Right renal cortex interstitium (tissue), 3 donors: ENCODE measurements at regions not wholly inside any gene's neighbourhood (a gene's known extent, or its start where the extent isn't known, plus 50 kb on each side); places are given as distances from the start of the nearest gene placed in this dataset.
"Not testable (repeated sequence)": the region's sequence is repeated elsewhere in the genome, so short reads cannot be mapped to it uniquely, and the experiment has no call there.

ENCODE experiments used
- DNase-seq, 3 donors: peaks; one replicate each; pipeline ENCODE4 v3.0.0-alpha.2; 2013; ENCODE audit warnings: low read depth in 3 of 3, low spot score in 2 of 3

- peak in 2 of 3 donors; percentile 66 to 73 for DNase-seq
Observed at GRCh38 chr11:130671801-130672700, 223.6 kb downstream of the ADAMTS15 start.

- DNase-seq = no peak
Observed at GRCh38 chr11:130672911-130673310, 224.5 kb downstream of the ADAMTS15 start.

DNA sequence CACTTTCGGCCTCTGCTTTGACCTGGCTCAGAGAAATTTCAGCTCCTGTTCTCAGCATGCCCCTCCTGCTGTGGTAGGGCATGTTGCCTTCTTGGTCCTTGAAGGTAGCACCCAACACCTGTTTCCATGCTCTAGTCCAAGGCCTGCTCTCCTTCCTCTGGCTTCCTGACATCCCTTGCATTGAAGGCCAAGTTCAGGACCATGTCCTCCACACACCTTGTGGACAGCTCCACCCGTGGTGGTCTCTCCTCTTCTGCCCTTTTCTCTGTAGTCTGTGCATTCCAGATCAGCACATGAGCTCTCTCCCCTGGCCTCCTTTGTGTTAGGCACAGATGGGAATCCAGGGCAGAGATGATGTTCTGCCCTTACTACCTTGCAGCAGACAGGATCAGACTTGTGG, 225.3 kb downstream of the ADAMTS15 start:
- no peak for DNase-seq

DNA sequence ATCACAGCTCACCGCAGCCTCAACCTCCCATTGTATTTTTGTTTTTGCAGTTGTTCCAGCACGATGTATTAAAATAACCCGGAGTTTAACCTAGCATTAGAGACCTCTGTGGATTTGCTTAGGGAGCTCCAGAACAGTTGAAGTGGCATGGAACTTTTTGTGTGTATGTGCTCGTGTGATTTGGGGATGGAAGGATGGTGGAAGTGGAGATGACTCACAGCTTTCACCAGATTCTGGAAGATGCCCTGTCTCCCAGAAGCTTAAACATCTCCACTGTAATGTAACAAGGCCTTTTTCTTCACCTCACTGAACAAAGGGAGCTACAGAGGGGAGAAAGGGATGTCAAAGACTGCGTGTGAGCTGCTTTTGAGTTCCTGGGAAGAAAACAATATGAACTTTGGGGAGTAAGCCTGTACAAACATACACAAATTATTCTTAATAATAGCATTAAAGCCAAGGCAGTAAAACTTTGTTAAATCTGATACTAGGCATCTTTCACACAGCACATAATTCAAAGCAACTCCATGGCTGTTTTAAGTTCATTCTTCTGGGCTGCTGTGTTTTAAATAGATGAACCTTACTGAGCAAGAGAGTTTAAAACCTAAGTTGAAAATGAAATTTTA, 226.4 kb downstream of the ADAMTS15 start:
- peak in 2 of 3 donors; percentile 55 to 70 for DNase-seq

GRCh38 chr11:130675371-130675821, 227.0 kb downstream of the ADAMTS15 start:
- peak in 1 of 3 donors; percentile 62 for DNase-seq

DNA sequence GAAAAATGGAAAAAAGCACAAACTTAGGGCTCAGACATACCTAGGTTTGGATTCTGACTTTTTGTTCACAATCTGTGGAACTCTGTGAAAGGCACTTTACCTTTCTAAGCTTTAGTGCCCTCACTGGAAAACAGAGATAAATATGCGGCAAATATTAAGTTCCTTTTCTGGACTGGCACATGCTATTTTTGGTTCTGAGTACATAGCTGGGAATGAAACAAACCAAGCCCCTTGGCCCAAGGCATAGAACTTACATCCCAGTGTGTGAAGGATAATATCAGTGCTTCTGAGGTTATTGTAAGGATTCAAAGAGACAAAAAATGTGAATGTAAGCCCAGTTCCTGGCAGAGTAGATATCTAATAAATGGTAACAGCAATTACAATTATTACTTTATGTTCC, 227.5 kb downstream of the ADAMTS15 start:
- DNase-seq = no peak

GRCh38 chr11:130677486-130678153, 229.2 kb downstream of the ADAMTS15 start:
- DNase-seq = no peak

GRCh38 chr11:130679247-130679646, 230.8 kb downstream of the ADAMTS15 start:
- no peak for DNase-seq

GRCh38 chr11:130682471-130682870, 233.8 kb downstream of the SNX19 start:
- not testable (repeated sequence) for DNase-seq

DNA sequence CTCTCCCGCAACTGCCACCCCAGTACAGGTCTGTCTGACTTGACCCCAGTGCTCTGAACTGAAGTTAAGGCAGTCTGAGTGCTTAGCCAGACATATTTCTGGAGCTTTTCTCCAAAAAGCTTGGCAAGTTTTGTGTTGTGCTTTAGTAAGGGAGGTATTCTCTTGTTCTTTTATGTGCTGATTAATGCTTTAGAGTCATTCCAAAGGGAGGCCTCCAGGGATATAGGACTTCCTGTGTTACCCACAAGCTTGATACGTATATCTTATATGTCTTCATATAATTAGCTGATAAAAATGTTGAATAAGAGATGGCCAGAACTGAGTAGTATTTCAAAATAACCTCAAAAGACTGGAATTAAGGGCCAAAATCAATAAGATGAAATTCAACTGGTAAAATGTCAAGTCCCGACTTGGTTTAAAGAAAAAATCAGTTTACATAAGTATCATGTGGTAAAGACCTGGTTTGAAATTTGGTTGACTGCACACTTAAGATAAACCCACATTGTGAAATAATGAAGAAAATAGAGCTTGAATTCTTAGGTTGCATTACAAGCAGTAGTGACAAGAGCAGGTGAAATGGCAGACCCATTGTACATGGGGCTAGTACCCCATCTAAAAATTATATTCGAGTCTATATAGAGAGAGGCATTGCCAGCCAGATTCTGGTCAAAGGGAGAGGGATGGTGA, 226.9 kb downstream of the SNX19 start:
- DNase-seq = no peak

DNA sequence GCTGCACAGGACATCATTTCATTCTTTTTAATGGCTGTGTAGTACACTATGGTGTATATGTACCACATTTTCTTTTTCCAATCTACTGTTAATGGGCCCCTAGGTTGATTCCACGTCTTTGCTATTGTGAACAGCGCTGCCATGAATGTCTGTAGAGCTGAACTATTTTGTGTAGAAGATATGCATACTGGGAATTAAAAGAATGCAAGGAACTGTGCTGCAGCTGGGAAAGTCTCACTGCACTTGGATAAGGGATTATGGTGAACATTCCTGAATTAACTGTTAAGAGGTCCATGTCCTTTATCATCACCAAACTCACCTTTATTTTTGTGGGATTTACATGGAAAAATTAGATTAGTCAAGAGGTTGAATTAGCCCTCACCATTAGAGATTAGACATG, 224.7 kb downstream of the SNX19 start:
- no peak for DNase-seq

GRCh38 chr11:130692220-130692619, 224.1 kb downstream of the SNX19 start:
- DNase-seq = no peak

- DNase-seq = no peak
Observed at GRCh38 chr11:130693543-130693942, 222.7 kb downstream of the SNX19 start.

DNA sequence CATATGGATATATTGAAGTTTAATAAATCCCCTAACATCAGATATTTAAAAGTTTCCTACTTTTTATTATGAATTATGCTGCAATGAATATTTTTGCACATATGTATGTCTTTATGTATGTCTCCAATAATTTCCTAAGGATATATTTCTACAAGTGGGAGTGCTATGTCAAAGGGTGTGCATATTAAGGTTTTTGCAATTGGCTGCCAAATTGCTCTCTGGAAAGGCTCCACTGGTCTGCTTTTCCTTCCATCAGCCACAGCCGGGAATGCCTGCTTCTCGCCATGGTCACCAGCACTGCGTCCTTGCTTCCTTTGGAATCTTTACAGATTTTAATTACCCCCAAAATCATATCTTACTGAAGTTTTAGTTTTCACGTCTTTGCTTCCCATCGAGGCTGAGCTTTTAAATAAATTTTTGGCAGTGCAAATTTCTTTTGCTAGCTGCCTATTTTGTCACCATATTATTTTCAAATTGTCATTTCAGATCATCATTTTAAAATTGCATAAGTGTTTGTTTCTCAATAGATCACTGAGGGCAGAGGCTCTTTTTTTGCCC, 221.7 kb downstream of the SNX19 start:
- no peak for DNase-seq

GRCh38 chr11:130698174-130698573, 218.1 kb downstream of the SNX19 start:
- no peak for DNase-seq

DNA sequence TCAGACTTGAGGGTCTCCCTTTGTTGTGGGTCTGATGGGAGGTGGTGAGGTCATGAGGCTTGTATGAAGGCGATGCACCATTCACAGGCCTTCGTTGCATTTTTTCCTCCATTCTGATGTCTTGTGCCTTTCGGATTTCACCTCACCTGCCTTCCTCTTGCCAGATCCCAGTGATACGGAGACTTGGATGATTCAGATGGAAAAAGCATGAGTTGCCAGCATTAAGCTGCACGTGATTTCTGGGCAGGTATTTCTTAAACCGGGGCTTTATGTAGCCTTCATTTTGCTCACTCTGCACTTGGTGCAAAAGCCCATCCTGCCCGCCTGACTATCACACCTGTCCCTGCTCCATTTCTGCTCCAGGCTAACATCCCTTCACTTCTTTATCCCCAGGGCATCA, 216.7 kb downstream of the SNX19 start:
- no peak for DNase-seq

GRCh38 chr11:130700092-130700491, 216.2 kb downstream of the SNX19 start:
- no peak for DNase-seq

- no peak for DNase-seq
Observed at GRCh38 chr11:130703489-130704190, 212.6 kb downstream of the SNX19 start.

DNA sequence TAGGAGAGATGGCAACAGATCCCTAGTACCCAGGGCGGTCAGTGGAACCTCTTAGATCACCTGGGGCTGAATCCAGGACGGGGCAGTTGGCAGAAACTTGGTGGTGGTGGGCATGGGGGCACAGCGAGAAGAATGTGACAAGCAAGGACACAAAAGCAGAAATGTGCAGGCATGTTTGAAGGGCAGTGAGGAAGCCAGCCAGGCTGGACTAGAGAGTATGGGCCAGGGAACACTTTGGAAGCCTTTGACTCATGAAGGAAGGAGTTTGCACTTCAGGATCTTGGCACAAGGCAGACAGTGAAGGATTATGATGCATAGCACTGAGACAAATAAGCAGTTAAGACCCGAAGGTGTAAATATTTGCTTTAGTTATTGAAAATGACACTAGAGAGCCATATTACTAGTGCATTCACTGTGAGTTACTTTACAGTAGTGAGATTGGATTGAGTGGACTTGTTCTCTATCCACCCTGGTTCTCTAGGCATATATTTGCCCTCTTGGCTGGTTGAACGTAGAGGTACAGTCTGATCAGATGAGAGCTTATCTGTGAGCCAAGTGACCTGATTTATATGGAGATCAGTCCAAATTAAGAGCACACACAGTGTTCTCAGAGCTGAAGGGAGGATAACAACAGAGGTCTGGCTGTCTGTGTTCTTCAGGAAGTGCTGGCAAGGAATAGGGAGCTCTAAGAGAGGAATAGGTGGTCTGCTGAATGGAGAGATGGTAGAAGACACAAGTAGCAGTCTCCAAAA, 210.4 kb downstream of the SNX19 start:
- DNase-seq = no peak
